Vagina (tissue), 2 donors: ENCODE measurements at regions not wholly inside any gene's neighbourhood (a gene's known extent, or its start where the extent isn't known, plus 50 kb on each side); places are given as distances from the start of the nearest gene placed in this dataset.

Source experiments
- POLR2A ChIP-seq, 2 donors: fragments of 450-650 bp; IDR thresholded peaks; one replicate each; pipeline ENCODE4 v1.6.1; 2017; ENCODE audit warnings: antibody characterized with exemption in 2 of 2, mild to moderate bottlenecking in 2 of 2, moderate library complexity in 2 of 2
- POLR2AphosphoS5 ChIP-seq, 2 donors: sonication (generic); formaldehyde crosslinking; IDR thresholded peaks; one replicate each; pipeline ENCODE4 v1.9.0; 2017; ENCODE audit warnings: antibody characterized with exemption in 2 of 2, mild to moderate bottlenecking in 2 of 2, low read depth in 1 of 2; ENCODE audit not compliant: insufficient read depth in 1 of 2
- TF ChIP-seq, protein P1 (sequence below), 3 experiments: fragments of 450-650 bp in 2 of 3; fragments of 200-600 bp in 1 of 3; sonication (generic) in 1 of 3; IDR thresholded peaks; one replicate each; pipeline ENCODE4 v1.5.1; 2017 to 2019; ENCODE audit warnings: antibody characterized with exemption in 3 of 3, mild to moderate bottlenecking in 2 of 3, moderate library complexity in 2 of 3

DNA sequence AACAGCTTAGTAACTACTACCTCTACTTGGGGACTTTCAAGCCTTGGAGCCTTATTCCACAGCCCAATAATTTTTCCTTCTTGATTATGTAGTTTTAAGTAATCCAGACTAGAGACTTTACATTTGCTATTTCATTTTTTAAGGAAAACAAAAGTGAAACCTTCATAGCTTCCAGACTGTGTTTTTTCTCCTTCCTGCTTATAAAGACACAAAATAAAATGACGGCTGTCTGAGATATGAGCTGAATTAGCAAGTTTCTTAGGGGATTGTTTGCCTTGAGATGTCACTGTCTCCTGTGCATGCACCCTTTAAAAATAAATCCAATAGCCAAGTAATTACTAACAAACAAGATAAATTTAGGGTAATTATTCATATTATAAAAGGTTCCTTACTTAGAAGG is 78.8 kb upstream of the PACRGL start:
- TF ChIP-seq, protein P1, sequence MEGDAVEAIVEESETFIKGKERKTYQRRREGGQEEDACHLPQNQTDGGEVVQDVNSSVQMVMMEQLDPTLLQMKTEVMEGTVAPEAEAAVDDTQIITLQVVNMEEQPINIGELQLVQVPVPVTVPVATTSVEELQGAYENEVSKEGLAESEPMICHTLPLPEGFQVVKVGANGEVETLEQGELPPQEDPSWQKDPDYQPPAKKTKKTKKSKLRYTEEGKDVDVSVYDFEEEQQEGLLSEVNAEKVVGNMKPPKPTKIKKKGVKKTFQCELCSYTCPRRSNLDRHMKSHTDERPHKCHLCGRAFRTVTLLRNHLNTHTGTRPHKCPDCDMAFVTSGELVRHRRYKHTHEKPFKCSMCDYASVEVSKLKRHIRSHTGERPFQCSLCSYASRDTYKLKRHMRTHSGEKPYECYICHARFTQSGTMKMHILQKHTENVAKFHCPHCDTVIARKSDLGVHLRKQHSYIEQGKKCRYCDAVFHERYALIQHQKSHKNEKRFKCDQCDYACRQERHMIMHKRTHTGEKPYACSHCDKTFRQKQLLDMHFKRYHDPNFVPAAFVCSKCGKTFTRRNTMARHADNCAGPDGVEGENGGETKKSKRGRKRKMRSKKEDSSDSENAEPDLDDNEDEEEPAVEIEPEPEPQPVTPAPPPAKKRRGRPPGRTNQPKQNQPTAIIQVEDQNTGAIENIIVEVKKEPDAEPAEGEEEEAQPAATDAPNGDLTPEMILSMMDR (IDR thresholded peaks at IDR 0.05) = no peak
- TF ChIP-seq POLR2AphosphoS5 (IDR thresholded peaks at IDR 0.05; ENCODE audit: insufficient read depth in 1 of 2, low read depth in 1 of 2) (no peak), POLR2A (IDR thresholded peaks at IDR 0.05) (no peak)
